MM.1S (cell line): ENCODE measurements at regions not wholly inside any gene's neighbourhood (a gene's known extent, or its start where the extent isn't known, plus 50 kb on each side); places are given as distances from the start of the nearest gene placed in this dataset.

Experiments
- DNase-seq: peaks from one replicate; pipeline ENCODE4 v3.0.0-alpha.2; 2015
- H2AFZ ChIP-seq: fragments of 300-600 bp; sonication (generic); 2 replicates; pipeline ENCODE4 v1.6.0; 2016; ENCODE audit warnings: antibody characterized with exemption, low read length
- H3F3A ChIP-seq: fragments of 300-600 bp; sonication (generic); 2 replicates; pipeline ENCODE4 v1.6.1; 2016; ENCODE audit warnings: mild to moderate bottlenecking, antibody characterized with exemption, low read length, moderate library complexity, mixed read lengths; ENCODE audit not compliant: insufficient read depth
- H3K27ac ChIP-seq: fragments of 300-600 bp; sonication (generic); 2 replicates; pipeline ENCODE4 v1.5.1; 2016; ENCODE audit warnings: mild to moderate bottlenecking, low read length
- H3K27me3 ChIP-seq: fragments of 300-600 bp; sonication (generic); replicated peaks from 2 replicates; pipeline ENCODE4 v1.6.0; 2016; ENCODE audit warnings: low read length; ENCODE audit not compliant: insufficient read depth
- H3K36me3 ChIP-seq: fragments of 300-600 bp; sonication (generic); replicated peaks from 2 replicates; pipeline ENCODE4 v1.6.1; 2016; ENCODE audit warnings: mild to moderate bottlenecking, low read length, mixed read lengths; ENCODE audit not compliant: insufficient read depth
- H3K4me1 ChIP-seq: fragments of 300-600 bp; sonication (generic); 2 replicates; pipeline ENCODE4 v1.6.1; 2016; ENCODE audit warnings: low read length, mixed read lengths
- H3K4me2 ChIP-seq: fragments of 300-600 bp; sonication (generic); 2 replicates; pipeline ENCODE4 v1.6.0; 2016; ENCODE audit warnings: low read depth, low read length
- H3K4me3 ChIP-seq: fragments of 300-600 bp; sonication (generic); 2 replicates; pipeline ENCODE4 v1.5.1; 2016; ENCODE audit warnings: low read length, mixed read lengths
- H3K79me2 ChIP-seq: fragments of 300-600 bp; sonication (generic); 2 replicates; pipeline ENCODE4 v1.6.1; 2016; ENCODE audit warnings: mixed run types, low read length, mixed read lengths
- H3K9ac ChIP-seq: fragments of 300-600 bp; sonication (generic); 2 replicates; pipeline ENCODE4 v1.6.1; 2016; ENCODE audit warnings: low read length, mixed read lengths
- H3K9me2 ChIP-seq: fragments of 300-600 bp; sonication (generic); replicated peaks from 2 replicates; pipeline ENCODE4 v1.6.1; 2016; ENCODE audit warnings: mild to moderate bottlenecking, low read length, mixed read lengths; ENCODE audit not compliant: insufficient read depth
- H3K9me3 ChIP-seq: fragments of 300-600 bp; sonication (generic); replicated peaks from 2 replicates; pipeline ENCODE4 v1.6.1; 2016; ENCODE audit warnings: mild to moderate bottlenecking, low read length, mixed read lengths; ENCODE audit not compliant: insufficient read depth
- H4K20me1 ChIP-seq: fragments of 300-600 bp; sonication (generic); 2 replicates; pipeline ENCODE4 v1.6.1; 2016; ENCODE audit warnings: mild to moderate bottlenecking, low read length, moderate library complexity, mixed read lengths; ENCODE audit not compliant: insufficient read depth
- CTCF ChIP-seq: fragments of 300-600 bp; sonication (generic); IDR thresholded peaks from 2 replicates; pipeline ENCODE4 v1.5.1; 2016; ENCODE audit warnings: antibody characterized with exemption, low read length, mixed read lengths
- EZH2 ChIP-seq: fragments of 300-600 bp; sonication (generic); optimal IDR thresholded peaks from 2 replicates; pipeline ENCODE3; 2017; ENCODE audit warnings: low read depth, mild to moderate bottlenecking, antibody characterized with exemption, low read length, mixed read lengths
- EZH2phosphoT487 ChIP-seq: fragments of 300-600 bp; sonication (generic); IDR thresholded peaks from 2 replicates; pipeline ENCODE4 v1.6.1; 2018; ENCODE audit warnings: antibody characterized with exemption, low read length

- H3K9me2 ChIP-seq, result no peaks in the 10 kb centered on the region
- H3K36me3 ChIP-seq, result no peaks in the 10 kb centered on the region
Observed at GRCh38 chr15:85943151-85943550, 136.5 kb upstream of the AGBL1 start.

GRCh38 chr15:85943791-85944190 is 135.9 kb upstream of the AGBL1 start:
- Histone ChIP-seq H3K27ac (no peak overlapping the region), H3K4me3 (no peak overlapping the region), H3K9ac (no peak overlapping the region), H3F3A (no peaks in the 10 kb centered on the region), H3K9me3 (no peaks in the 10 kb centered on the region), H3K27me3 (no peaks in the 10 kb centered on the region), H3K4me2 (no peak overlapping the region), H3K79me2 (no peaks in the 10 kb centered on the region), H3K9me2 (no peaks in the 10 kb centered on the region), H4K20me1 (no peaks in the 10 kb centered on the region), H2AFZ (no peak overlapping the region), H3K36me3 (no peaks in the 10 kb centered on the region), H3K4me1 (no peaks in the 10 kb centered on the region)
- DNase-seq, result no peak
- TF ChIP-seq EZH2phosphoT487 (no peak), CTCF (no peak), EZH2 (no peak)

More at GRCh38 chr15:85943151-85943550, 136.5 kb upstream of the AGBL1 start:
- Histone ChIP-seq H3K4me1 (no peaks in the 10 kb centered on the region), H3K27ac (no peak overlapping the region), H3K79me2 (no peaks in the 10 kb centered on the region), H2AFZ (no peak overlapping the region), H3K9ac (no peak overlapping the region), H3F3A (no peaks in the 10 kb centered on the region), H3K4me3 (no peak overlapping the region), H3K4me2 (no peak overlapping the region), H4K20me1 (no peaks in the 10 kb centered on the region), H3K9me3 (no peaks in the 10 kb centered on the region), H3K27me3 (no peaks in the 10 kb centered on the region)
- TF ChIP-seq EZH2 (no peak), EZH2phosphoT487 (no peak), CTCF (no peak)
- DNase-seq, result no peak

DNA sequence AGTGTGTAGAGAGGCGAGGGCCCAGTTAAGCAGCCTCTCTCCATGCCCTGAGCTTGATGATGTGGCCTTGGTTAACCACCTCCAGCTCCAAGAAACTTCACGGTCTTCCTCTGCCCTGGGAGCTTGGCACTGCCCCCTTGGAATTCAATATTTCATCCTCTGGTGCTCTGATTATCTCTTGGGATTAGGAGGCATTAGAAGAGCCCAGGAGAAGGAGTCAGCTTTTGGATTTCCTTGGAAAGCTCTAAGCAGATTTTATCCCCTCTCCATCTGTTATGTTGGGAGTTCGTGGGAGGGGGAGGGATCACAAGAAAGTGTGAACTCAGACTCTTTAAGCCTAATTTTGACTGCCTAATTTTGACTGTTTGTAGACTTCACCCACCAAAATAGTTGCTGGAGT is 132.7 kb upstream of the AGBL1 start:
- no peaks in the 10 kb centered on the region for H3K9me3 ChIP-seq
- no peaks in the 10 kb centered on the region for H3K36me3 ChIP-seq
- TF ChIP-seq EZH2, result no peak
- no peak for TF ChIP-seq CTCF
- TF ChIP-seq EZH2phosphoT487, result no peak
- H3K79me2 ChIP-seq, result no peaks in the 10 kb centered on the region
- H3F3A ChIP-seq, result peaks cover 5% of the 10 kb centered on the region; the same call in 1 of the 2 replicates
- H3K4me2 ChIP-seq, result no peak overlapping the region
- peaks cover 24% of the 10 kb centered on the region for H3K4me1 ChIP-seq
- no peak overlapping the region for H3K27ac ChIP-seq
- no peak overlapping the region for H2AFZ ChIP-seq
- no peaks in the 10 kb centered on the region for H3K9me2 ChIP-seq
- no peaks in the 10 kb centered on the region for H4K20me1 ChIP-seq
- no peak for DNase-seq
- no peak overlapping the region for H3K9ac ChIP-seq
- H3K4me3 ChIP-seq, result no peak overlapping the region
- H3K27me3 ChIP-seq, result no peaks in the 10 kb centered on the region
